ENCODE measurements at regions not wholly inside any gene's neighbourhood (a gene's known extent, or its start where the extent isn't known, plus 50 kb on each side); places are given as distances from the start of the nearest gene placed in this dataset.
"Not testable (repeated sequence)": the region's sequence is repeated elsewhere in the genome, so short reads cannot be mapped to it uniquely, and the experiment has no call there.

DNA sequence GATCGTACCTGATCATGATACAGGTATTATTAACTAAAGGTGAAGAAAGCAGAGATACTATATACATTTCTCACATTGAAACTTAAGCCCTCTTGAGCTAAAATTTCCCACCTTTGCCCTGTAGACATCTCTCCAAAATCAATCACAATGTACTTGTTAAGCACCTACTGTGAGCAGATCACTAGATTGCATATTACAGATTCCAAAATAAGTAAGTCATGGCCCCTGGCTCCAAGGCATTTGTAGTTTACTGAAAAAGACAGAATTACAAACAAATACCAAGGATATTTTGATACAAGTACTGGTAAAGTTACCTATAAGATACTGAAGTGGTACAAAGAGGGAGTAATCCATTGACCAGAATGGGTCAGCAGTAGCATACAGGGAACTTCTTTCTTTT is 455.3 kb downstream of the STK39 start:
- no peak for DNase-seq (ENCODE audit: low spot score)

DNA sequence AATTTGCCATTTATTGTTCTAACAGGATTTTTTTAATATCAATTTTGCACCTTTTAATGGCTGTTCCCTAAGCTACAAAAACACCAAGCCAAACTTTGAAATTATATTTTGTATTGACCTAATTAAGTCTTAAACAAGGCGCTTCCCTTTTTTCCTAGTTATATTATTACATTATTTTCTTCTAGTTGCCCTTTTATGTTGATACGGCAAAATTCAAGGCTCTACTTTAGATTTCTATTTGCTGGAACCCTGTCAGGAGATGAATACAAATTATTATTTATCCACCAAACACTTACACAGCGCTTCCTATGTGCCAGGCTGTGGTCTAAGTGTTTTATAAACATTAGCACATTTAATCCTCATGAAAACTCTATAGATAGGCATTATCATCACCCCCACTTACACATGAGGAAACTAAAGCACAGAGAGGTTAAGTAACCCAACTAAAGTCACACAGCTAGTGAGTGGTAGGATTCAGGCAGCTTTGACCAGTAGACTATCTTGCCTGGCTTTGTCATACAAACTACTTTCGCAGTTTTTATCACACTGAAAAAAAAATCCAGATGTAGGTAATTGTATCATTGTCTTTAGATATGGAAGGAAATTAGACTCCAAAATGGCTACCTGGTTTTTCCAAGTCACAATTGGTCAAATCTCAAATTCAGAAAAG is 456.5 kb downstream of the STK39 start:
- DNase-seq (ENCODE audit: low spot score), result no peak

GRCh38 chr2:167790189-167790588 is 457.2 kb downstream of the STK39 start:
- no peak for DNase-seq (ENCODE audit: low spot score)

GRCh38 chr2:167787562-167787961 is 459.8 kb downstream of the STK39 start:
- no peak for DNase-seq (ENCODE audit: low spot score)

- DNase-seq (ENCODE audit: low spot score), result no peak
These were observed 460.4 kb downstream of the STK39 start for GRCh38 chr2:167787021-167787420.

DNA sequence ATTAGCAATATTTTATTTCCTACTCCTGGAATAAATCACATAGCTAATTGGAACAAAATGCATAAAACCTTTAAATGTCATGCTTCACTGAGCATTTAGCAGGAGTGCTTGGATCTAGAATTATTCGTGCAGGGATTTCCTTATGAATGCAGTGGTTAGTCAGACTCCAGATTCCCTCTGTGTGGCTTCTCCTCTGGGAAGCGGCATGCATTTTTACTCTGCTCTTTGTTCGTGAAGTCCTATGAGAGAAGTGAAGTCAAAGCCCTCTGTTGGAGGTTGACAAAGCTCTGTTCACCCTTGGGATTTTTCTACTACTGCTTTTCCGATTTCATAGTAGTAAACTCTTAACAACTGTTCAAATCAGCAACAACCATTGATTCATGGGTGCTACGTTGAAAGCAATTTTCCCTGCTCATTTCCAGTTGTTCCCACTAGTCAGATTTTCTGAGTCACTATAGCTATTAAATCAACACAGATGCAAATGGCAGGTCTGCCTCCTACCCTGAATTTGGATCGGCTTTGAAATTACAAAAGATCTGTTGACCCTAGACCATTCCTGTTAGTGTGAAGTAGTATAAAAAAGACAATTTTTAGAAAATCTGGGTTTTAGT is 461.7 kb downstream of the STK39 start:
- DNase-seq (ENCODE audit: low spot score), result no peak

GRCh38 chr2:167784084-167784425 is 463.3 kb downstream of the STK39 start:
- no peak for DNase-seq (ENCODE audit: low spot score)

- DNase-seq (ENCODE audit: low spot score), result no peak
These were observed 463.9 kb downstream of the STK39 start for GRCh38 chr2:167783261-167784083.

DNA sequence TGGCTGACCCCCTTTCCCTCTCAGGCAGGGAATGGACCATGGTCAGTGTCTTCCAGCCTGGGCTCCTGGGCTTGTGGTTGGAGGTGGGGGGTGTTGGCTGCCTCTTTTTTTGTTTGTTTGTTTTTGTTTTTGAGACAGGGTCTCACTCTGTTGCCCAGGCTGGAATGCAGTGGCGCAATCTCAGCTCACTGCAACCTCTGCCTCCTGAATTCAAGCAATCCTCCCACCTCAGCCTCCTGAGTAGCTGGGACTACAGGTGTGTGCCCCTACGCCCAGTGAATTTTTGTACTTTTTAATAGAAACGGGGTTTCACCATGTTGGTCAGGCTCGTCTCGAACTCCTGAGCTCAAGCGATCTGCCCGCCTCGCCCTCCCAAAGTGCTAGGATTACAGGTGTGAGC is 465.8 kb downstream of the STK39 start:
- DNase-seq (ENCODE audit: low spot score), result not testable (repeated sequence)

DNA sequence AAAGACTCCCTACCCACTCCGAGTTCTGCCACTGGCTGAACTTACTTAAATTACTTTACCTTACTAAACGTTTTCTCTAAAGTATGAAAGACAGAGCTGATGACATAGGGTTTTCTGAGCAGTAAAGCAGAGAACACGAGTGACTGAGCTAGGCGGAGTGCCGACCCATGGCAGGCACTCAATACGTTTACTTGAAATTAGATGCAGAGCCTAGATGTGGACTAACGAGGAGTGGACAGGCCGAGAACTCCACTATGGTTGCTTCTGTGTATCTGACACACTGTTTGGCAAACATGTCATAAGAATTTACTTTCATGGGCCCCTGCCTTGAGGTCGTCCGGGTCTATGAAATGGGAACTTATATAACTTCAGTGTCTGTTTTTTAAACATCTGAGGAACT is 471.0 kb downstream of the STK39 start:
- no peak for DNase-seq (ENCODE audit: low spot score)

- no peak for DNase-seq (ENCODE audit: low spot score)
These were observed 475.8 kb downstream of the STK39 start for GRCh38 chr2:167771628-167772027.

DNA sequence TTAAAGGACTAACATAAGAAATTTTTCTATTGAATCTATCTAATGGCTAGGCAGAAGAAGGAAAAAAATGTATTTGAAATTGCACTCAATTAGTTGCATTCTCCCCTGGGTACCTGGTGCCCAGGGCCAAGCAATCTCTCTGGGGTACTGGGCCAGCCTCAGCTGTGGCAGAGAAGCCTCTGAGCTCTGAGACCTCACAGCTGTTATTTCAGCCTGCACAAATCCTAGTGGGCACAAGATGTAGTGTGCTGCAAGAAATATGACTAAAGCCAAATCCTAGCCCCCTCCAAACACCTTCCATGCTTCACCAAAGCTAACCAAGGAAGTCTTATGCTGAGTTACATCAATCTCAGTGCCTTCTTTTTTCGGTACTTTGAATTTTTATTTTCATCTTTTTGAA is 478.4 kb downstream of the STK39 start:
- no peak for DNase-seq (ENCODE audit: low spot score)

DNA sequence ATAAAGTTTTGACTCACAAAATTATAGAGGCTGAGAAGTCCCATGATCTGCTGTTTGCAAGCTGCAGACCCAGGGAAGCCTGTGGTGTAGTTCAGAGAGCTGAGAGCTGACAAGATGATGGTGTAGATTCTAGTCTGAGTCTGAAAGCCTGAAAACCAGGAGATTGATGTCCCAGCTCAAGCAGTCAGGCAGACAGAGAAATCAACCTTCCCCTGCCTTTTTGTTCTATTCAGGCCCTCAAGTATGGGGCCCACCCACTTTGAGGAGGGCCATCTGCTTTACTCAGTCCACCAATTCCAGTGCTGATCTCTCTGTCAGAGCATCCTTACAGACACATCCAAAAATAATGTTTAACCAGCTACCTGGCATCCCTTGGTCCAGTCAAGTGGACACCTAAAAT is 479.6 kb downstream of the STK39 start:
- DNase-seq (ENCODE audit: low spot score), result no peak

DNA sequence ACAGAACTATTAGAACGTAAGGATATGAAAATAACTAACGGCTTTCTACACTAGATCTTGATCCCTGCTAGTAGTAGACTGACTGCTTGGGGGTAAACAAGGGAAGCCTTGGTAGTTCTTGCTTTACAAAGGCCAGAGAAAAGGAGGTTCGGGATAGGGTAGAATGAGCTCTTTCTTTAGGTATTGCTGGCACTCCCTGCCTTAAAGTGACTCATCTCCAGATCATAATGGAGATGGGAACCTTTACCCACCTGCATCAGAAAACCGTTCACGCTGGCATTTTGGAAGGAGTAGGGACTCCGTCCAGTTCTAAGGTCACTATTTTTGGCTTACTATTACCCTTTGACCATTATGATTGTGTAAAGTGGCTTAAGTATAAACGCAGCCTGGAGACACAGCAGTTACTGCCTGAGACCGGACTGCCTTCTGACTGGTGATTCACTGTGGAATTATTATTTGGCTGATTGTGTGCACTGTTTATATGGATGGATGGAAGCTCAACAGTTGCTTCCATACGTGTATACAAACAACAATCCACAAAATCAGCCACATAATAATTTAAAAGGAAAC is 482.5 kb downstream of the STK39 start:
- DNase-seq (ENCODE audit: low spot score), result no peak

GRCh38 chr2:167761465-167762136 is 485.8 kb downstream of the STK39 start:
- no peak for DNase-seq (ENCODE audit: low spot score)

DNA sequence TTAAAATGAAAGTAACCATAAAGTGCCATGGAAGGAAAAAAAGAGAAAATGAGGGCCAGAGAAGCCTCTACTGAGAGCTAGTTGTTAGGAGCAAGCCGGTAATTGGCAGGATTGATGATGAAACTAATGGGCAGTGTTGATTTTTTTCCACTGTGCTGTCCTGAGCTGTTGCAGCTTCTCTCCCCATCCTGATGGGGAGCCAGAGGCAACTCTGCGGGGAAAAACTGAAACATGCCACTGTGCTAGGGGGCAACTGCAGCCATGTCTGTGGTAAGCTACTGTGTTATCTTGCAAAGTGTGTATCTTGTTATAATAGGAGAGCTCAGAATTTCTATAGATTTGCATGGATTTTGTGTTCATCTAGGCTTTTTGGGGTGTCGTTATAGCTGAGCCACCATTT is 487.9 kb downstream of the STK39 start:
- DNase-seq (ENCODE audit: low spot score), result no peak

- DNase-seq (ENCODE audit: low spot score), result no peak
These were observed 489.1 kb downstream of the STK39 start for GRCh38 chr2:167758292-167758691.

GRCh38 chr2:167756446-167756845 is 490.9 kb downstream of the STK39 start:
- no peak for DNase-seq (ENCODE audit: low spot score)

- no peak for DNase-seq (ENCODE audit: low spot score)
These were observed 494.3 kb downstream of the STK39 start for GRCh38 chr2:167753142-167753541.

GRCh38 chr2:167752734-167753133 is 494.7 kb downstream of the STK39 start:
- no peak for DNase-seq (ENCODE audit: low spot score)

- DNase-seq (ENCODE audit: low spot score), result no peak
These were observed 496.7 kb downstream of the STK39 start for GRCh38 chr2:167750675-167751074.

- no peak for DNase-seq (ENCODE audit: low spot score)
These were observed 497.7 kb downstream of the STK39 start for GRCh38 chr2:167749660-167750059.

All from pons (tissue), 1 donor.